NOMO-1 treated with dmso at 0.1 percent for 144 hours (cell line): ENCODE measurements at regions not wholly inside any gene's neighbourhood (a gene's known extent, or its start where the extent isn't known, plus 50 kb on each side); places are given as distances from the start of the nearest gene placed in this dataset.

ENCODE experiments used
- DNase-seq: peaks from one replicate; lab custom pipeline; 2025; ENCODE audit not compliant: unreplicated experiment; lab: John Stamatoyannopoulos, UW

- DNase-seq = no peak
Observed at GRCh38 chr2:195498839-195499490, 158.1 kb upstream of the SLC39A10 start.

- no peak for DNase-seq
Observed at GRCh38 chr2:195498176-195498575, 158.8 kb upstream of the SLC39A10 start.

GRCh38 chr2:195496991-195497390 lies 160.0 kb upstream of the SLC39A10 start:
- no peak for DNase-seq

- no peak for DNase-seq
Observed at GRCh38 chr2:195495966-195496365, 161.1 kb upstream of the SLC39A10 start.

- no peak for DNase-seq
Observed at GRCh38 chr2:195495351-195495750, 161.7 kb upstream of the SLC39A10 start.

GRCh38 chr2:195494451-195494850 lies 162.6 kb upstream of the SLC39A10 start:
- no peak for DNase-seq

GRCh38 chr2:195493416-195493815 lies 163.6 kb upstream of the SLC39A10 start:
- DNase-seq = no peak

GRCh38 chr2:195490319-195490718 lies 166.7 kb upstream of the SLC39A10 start:
- DNase-seq = no peak

- no peak for DNase-seq
Observed at GRCh38 chr2:195489101-195489500, 167.9 kb upstream of the SLC39A10 start.

GRCh38 chr2:195488567-195488966 lies 168.5 kb upstream of the SLC39A10 start:
- DNase-seq = no peak

GRCh38 chr2:195486987-195487644 lies 169.9 kb upstream of the SLC39A10 start:
- peak; percentile 83 for DNase-seq

GRCh38 chr2:195486520-195486919 lies 170.5 kb upstream of the SLC39A10 start:
- no peak for DNase-seq

GRCh38 chr2:195482010-195482409 lies 175.0 kb upstream of the SLC39A10 start:
- DNase-seq = no peak

- no peak for DNase-seq
Observed at GRCh38 chr2:195480121-195480520, 176.9 kb upstream of the SLC39A10 start.

- no peak for DNase-seq
Observed at GRCh38 chr2:195479407-195479806, 177.6 kb upstream of the SLC39A10 start.

- no peak for DNase-seq
Observed at GRCh38 chr2:195477996-195478382, 179.0 kb upstream of the SLC39A10 start.

GRCh38 chr2:195477248-195477995 lies 179.6 kb upstream of the SLC39A10 start:
- DNase-seq = no peak

GRCh38 chr2:195475336-195475735 lies 181.7 kb upstream of the SLC39A10 start:
- DNase-seq = no peak

GRCh38 chr2:195473862-195474261 lies 183.2 kb upstream of the SLC39A10 start:
- no peak for DNase-seq

- no peak for DNase-seq
Observed at GRCh38 chr2:195472501-195473234, 184.4 kb upstream of the SLC39A10 start.

- DNase-seq = no peak
Observed at GRCh38 chr2:195471807-195472206, 185.2 kb upstream of the SLC39A10 start.
